SK-N-SH treated with all-trans-retinoic acid at 6 μM for 48 hours (cell line): ENCODE measurements at regions not wholly inside any gene's neighbourhood (a gene's known extent, or its start where the extent isn't known, plus 50 kb on each side); places are given as distances from the start of the nearest gene placed in this dataset.

Source experiments
- ATAC-seq: fragments of 200-7000 bp; cut with Tn5 transposase; 3 replicates; pipeline ENCODE4 v1.9.1; 2020; ENCODE audit warnings: mild to moderate bottlenecking, moderate library complexity
- ESRRG ChIP-seq: fragments of 250-450 bp; sonication (Bioruptor Pico); IDR thresholded peaks from 2 replicates; pipeline ENCODE4 v1.6.1; 2021; ENCODE audit warnings: mild to moderate bottlenecking
- GLIS3 ChIP-seq: fragments of 250-450 bp; sonication (Bioruptor Pico); IDR thresholded peaks from 2 replicates; pipeline ENCODE4 v1.5.0; 2020; ENCODE audit warnings: mild to moderate bottlenecking, moderate library complexity
- ISL1 ChIP-seq: fragments of 250-450 bp; sonication (Bioruptor Pico); IDR thresholded peaks from 2 replicates; pipeline ENCODE4 v2.1.2; 2022; ENCODE audit warnings: mild to moderate bottlenecking, moderate library complexity
- PPARA ChIP-seq: fragments of 250-450 bp; sonication (Bioruptor Pico); IDR thresholded peaks from 2 replicates; pipeline ENCODE4 v1.5.0; 2020; ENCODE audit warnings: mild to moderate bottlenecking, borderline replicate concordance
- RARB ChIP-seq: fragments of 250-450 bp; sonication (Bioruptor Pico); IDR thresholded peaks from 2 replicates; pipeline ENCODE4 v1.8.0; 2021; ENCODE audit warnings: mild to moderate bottlenecking, moderate library complexity
- TCF4 ChIP-seq: fragments of 250-450 bp; sonication (Bioruptor Pico); IDR thresholded peaks from 2 replicates; pipeline ENCODE4 v1.8.0; 2021; ENCODE audit warnings: mild to moderate bottlenecking, moderate library complexity, borderline replicate concordance
- ZFP3 ChIP-seq: fragments of 250-450 bp; sonication (Bioruptor Pico); IDR thresholded peaks from 2 replicates; pipeline ENCODE4 v1.5.0; 2020; ENCODE audit warnings: mild to moderate bottlenecking, moderate library complexity
- ZFP30 ChIP-seq: fragments of 450-650 bp; formaldehyde crosslinking; IDR thresholded peaks from 2 replicates; pipeline ENCODE4 v1.5.0; 2022; ENCODE audit warnings: mild to moderate bottlenecking, moderate library complexity
- TF ChIP-seq, protein P1 (sequence below): fragments of 250-450 bp; sonication (Bioruptor Pico); IDR thresholded peaks from 2 replicates; pipeline ENCODE4 v1.5.1; 2020; ENCODE audit warnings: low read depth, mild to moderate bottlenecking, moderate library complexity
- TF ChIP-seq, protein P2 (sequence below): fragments of 250-450 bp; sonication (Bioruptor Pico); IDR thresholded peaks from 2 replicates; pipeline ENCODE4 v1.5.1; 2021; ENCODE audit warnings: mild to moderate bottlenecking, moderate library complexity
- TF ChIP-seq, protein P3 (sequence below): fragments of 250-450 bp; sonication (Bioruptor Pico); IDR thresholded peaks from 2 replicates; pipeline ENCODE4 v1.8.0; 2021; ENCODE audit warnings: low read depth, mild to moderate bottlenecking, moderate library complexity, borderline replicate concordance
- TF ChIP-seq, protein P4 (sequence below): fragments of 250-450 bp; sonication (Bioruptor Pico); IDR thresholded peaks from 2 replicates; pipeline ENCODE4 v1.5.0; 2020; ENCODE audit warnings: mild to moderate bottlenecking, moderate library complexity

DNA sequence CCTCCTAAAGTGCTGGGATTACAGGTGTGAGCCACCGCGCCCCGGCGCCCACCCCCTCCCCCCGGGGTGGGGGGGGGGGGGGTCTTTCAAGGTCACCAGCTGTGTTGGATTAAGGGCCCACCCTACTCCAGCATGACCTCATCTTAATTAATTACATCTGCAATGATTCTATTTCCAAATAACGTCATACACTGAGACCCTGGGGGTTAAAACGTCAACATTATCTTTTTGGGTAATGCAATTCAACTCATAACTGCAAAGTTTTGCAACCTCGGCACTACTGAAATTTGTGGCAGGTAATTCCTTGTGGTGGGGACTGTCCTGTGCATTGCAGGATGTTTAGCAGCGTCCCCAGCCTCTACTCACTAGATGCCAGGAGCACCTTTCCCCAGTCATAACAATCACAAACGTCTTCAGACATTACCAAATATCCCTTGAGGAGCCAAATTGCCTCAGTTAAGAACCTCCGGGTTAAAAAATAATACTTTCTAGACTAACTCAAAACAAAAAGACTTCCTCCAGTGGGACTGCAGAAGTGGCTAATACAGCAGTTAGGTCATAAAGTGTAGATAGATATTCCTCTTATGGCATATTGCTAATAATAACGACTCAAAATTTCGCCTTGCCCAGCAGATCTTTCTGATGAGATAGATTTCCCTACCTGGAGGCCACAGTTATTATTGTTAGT is 233.0 kb upstream of the KAZN start:
- TF ChIP-seq, protein P1, sequence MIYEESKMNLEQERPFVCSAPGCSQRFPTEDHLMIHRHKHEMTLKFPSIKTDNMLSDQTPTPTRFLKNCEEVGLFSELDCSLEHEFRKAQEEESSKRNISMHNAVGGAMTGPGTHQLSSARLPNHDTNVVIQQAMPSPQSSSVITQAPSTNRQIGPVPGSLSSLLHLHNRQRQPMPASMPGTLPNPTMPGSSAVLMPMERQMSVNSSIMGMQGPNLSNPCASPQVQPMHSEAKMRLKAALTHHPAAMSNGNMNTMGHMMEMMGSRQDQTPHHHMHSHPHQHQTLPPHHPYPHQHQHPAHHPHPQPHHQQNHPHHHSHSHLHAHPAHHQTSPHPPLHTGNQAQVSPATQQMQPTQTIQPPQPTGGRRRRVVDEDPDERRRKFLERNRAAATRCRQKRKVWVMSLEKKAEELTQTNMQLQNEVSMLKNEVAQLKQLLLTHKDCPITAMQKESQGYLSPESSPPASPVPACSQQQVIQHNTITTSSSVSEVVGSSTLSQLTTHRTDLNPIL (CRISPR knock-in tag) = no peak
- peak; percentile 18; the same call in 1 of the 2 replicates for TF ChIP-seq TCF4 (CRISPR knock-in tag)
- ATAC-seq = no peak

DNA sequence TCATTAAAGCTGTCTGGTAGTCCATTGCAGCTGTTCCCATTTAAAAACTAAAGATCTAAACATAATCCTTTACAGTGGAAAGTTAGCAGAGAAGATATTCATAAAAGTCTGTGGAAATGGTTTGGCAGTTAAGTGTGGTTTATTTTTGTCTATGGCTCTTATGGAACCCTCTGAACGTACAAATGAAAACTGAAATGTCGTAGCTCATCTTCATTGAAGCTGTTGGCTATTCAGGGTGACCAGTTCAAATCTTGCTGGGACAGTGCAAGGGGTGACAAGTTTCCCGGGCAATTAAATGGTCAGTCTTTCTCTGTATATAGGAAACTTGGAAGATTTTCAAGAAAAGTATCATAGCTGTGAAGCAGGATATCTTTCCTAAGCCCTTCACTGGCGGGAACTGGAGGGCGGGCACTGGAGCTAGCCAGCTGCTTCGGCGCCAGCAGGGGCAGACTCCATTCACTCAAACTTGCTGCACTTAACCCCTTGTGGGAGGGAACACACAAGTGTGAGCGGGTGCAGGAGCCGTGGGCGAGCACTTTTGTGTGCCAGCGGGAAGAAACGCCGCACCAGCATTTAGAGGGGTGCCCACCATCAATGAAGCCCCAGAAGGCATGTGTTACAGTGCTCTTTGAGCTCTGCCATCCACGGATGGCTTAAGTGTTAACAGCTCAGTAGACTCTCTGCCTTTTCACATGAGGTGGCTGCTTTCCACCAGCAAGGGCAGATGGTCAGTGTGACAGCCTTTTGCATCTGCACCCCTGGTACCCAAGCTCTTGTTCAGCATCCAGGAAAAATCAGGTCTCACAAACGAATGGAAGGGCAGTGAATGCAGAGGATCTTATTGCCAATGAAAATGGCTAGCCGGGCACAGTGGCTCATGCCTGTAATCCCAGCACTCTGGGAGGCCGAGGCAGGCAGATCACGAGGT is 232.1 kb upstream of the KAZN start:
- TF ChIP-seq GLIS3 (CRISPR knock-in tag) (no peak), TCF4 (CRISPR knock-in tag) (no peak), PPARA (CRISPR knock-in tag) (no peak), ZFP3 (CRISPR knock-in tag) (no peak)
- TF ChIP-seq, protein P2, sequence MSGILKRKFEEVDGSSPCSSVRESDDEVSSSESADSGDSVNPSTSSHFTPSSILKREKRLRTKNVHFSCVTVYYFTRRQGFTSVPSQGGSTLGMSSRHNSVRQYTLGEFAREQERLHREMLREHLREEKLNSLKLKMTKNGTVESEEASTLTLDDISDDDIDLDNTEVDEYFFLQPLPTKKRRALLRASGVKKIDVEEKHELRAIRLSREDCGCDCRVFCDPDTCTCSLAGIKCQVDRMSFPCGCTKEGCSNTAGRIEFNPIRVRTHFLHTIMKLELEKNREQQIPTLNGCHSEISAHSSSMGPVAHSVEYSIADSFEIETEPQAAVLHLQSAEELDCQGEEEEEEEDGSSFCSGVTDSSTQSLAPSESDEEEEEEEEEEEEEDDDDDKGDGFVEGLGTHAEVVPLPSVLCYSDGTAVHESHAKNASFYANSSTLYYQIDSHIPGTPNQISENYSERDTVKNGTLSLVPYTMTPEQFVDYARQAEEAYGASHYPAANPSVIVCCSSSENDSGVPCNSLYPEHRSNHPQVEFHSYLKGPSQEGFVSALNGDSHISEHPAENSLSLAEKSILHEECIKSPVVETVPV (CRISPR knock-in tag) = no peak
- no peak for ATAC-seq

DNA sequence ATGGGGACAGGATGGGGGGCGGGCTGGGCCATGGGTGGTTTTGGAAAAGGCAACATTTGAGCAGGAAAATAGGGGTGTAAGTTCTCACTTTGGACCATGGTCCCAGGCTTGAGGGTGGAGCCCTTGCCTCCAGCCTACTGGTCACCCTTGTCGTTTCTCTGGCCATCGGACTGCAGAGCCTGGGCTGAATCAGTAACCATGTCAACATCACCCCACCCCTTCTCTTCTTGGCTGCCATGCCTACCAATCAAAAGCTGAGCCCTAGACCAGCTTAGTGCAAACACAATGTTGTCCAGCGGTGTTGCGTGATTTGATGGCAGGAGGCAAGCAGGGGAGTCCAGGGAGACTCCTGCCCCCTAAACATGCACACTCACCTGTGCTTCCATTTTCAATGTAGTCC is 231.0 kb upstream of the KAZN start:
- ATAC-seq = no peak
- TF ChIP-seq ZFP30 (CRISPR knock-in tag) (no peak), PPARA (CRISPR knock-in tag) (no peak), RARB (CRISPR knock-in tag) (no peak), ZFP3 (CRISPR knock-in tag) (no peak), ISL1 (CRISPR knock-in tag) (no peak), ESRRG (CRISPR knock-in tag) (no peak)
- TF ChIP-seq, protein P3, sequence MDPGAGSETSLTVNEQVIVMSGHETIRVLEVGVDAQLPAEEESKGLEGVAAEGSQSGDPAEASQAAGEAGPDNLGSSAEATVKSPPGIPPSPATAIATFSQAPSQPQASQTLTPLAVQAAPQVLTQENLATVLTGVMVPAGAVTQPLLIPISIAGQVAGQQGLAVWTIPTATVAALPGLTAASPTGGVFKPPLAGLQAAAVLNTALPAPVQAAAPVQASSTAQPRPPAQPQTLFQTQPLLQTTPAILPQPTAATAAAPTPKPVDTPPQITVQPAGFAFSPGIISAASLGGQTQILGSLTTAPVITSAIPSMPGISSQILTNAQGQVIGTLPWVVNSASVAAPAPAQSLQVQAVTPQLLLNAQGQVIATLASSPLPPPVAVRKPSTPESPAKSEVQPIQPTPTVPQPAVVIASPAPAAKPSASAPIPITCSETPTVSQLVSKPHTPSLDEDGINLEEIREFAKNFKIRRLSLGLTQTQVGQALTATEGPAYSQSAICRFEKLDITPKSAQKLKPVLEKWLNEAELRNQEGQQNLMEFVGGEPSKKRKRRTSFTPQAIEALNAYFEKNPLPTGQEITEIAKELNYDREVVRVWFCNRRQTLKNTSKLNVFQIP (CRISPR knock-in tag) = no peak
- TF ChIP-seq, protein P4, sequence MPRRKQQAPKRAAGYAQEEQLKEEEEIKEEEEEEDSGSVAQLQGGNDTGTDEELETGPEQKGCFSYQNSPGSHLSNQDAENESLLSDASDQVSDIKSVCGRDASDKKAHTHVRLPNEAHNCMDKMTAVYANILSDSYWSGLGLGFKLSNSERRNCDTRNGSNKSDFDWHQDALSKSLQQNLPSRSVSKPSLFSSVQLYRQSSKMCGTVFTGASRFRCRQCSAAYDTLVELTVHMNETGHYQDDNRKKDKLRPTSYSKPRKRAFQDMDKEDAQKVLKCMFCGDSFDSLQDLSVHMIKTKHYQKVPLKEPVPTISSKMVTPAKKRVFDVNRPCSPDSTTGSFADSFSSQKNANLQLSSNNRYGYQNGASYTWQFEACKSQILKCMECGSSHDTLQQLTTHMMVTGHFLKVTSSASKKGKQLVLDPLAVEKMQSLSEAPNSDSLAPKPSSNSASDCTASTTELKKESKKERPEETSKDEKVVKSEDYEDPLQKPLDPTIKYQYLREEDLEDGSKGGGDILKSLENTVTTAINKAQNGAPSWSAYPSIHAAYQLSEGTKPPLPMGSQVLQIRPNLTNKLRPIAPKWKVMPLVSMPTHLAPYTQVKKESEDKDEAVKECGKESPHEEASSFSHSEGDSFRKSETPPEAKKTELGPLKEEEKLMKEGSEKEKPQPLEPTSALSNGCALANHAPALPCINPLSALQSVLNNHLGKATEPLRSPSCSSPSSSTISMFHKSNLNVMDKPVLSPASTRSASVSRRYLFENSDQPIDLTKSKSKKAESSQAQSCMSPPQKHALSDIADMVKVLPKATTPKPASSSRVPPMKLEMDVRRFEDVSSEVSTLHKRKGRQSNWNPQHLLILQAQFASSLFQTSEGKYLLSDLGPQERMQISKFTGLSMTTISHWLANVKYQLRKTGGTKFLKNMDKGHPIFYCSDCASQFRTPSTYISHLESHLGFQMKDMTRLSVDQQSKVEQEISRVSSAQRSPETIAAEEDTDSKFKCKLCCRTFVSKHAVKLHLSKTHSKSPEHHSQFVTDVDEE (CRISPR knock-in tag) = no peak
- TF ChIP-seq, protein P2 (CRISPR knock-in tag) = no peak
- TF ChIP-seq, all 23 proteins: peak for 0

DNA sequence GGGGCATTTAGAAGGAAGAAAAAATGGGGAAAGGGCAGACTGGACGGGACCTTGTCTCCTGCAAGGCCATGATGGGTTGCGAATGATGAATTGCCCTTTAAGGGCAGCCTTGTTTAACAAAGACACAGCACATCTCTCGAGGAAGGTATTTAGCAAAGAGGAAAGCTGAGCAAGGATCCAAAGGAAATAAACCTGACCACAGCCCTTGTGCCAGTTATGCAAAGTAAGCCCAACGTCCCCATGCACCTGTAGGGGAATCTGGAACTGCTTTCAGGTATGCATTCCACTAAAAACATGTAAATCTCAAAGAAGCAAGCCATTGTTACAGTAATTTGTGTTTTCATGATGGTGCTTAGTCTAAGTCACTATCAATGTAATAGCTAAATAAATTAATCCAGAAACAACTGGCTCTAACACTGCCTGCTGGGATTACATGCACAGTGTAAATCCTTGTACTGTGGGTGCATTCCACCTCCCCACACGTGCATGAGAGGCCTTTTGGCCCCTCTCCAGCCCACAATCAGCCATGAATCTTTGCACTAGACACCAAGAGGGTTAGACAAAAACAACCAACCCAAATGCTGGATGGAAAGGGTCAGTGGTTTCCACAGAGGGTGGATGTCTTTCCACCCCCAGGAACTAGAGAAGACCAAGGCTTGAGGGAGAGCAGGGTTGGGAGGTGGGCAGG is 228.8 kb upstream of the KAZN start:
- no peak for TF ChIP-seq ESRRG (CRISPR knock-in tag)
- no peak for TF ChIP-seq GLIS3 (CRISPR knock-in tag)
- no peak for TF ChIP-seq ZFP3 (CRISPR knock-in tag)
- TF ChIP-seq, all 23 proteins: peak for 0
- ATAC-seq = no peak
